Endothelial cell of umbilical vein (primary cell): ENCODE measurements at regions not wholly inside any gene's neighbourhood (a gene's known extent, or its start where the extent isn't known, plus 50 kb on each side); places are given as distances from the start of the nearest gene placed in this dataset.

Experiments
- BruUV-seq: library from RNA; stranded (reverse); fragments of 400-500 nt; replicated peaks from 2 replicates; lab custom pipeline; 2021; lab: Mats Ljungman, UMichigan
- CTCF ChIA-PET: fragments of 300-600, 350-600 bp; sonication (Branson Sonifier 250); formaldehyde crosslinking; loops from one replicate; lab custom pipeline; 2021; ENCODE audit warnings: antibody characterized with exemption, inconsistent platforms; lab: Charles Lee
- POLR2A ChIA-PET: fragments of 300-600, 350-600 bp; sonication (Branson Sonifier 250); formaldehyde crosslinking; loops from one replicate; lab custom pipeline; 2021; ENCODE audit warnings: antibody characterized with exemption, inconsistent platforms; lab: Charles Lee
- DNase-seq: peaks from one replicate; pipeline ENCODE4 v3.0.0-alpha.2; 2011; ENCODE audit warnings: low read depth, low spot score
- FAIRE-seq: peaks from 2 replicates; lab custom pipeline; 2011; peaks lifted over from hg19 to GRCh38; lab: Jason Lieb, UNC
- H2AFZ ChIP-seq: 2 replicates; pipeline ENCODE4 v1.6.0; 2012; ENCODE audit warnings: low read depth, low read length, control low read depth, inconsistent platforms
- H3K27ac ChIP-seq: 2 replicates; pipeline ENCODE4 v1.5.1; 2011; ENCODE audit warnings: low read depth, mild to moderate bottlenecking, control low read depth, low read length, moderate library complexity; ENCODE audit not compliant: insufficient read depth
- H3K27me3 ChIP-seq, 2 experiments: 2 replicates each; pipeline versions ENCODE4 v1.6.0 to v1.6.1; 2011; ENCODE audit warnings: low read length in 2 of 2, mixed read lengths in 1 of 2; ENCODE audit not compliant: control insufficient read depth in 2 of 2, insufficient read depth in 2 of 2
- H3K36me3 ChIP-seq, 2 experiments: 2 replicates in 1 of 2; 3 replicates in 1 of 2; pipeline ENCODE4 v1.5.1; 2011; ENCODE audit warnings: low read length in 2 of 2, mild to moderate bottlenecking in 1 of 2, moderate library complexity in 1 of 2; ENCODE audit not compliant: control insufficient read depth in 2 of 2, insufficient read depth in 2 of 2; ENCODE audit errors: extremely low read depth in 1 of 2
- H3K4me1 ChIP-seq: 3 replicates; pipeline ENCODE4 v1.5.1; 2011; ENCODE audit warnings: mild to moderate bottlenecking, low read length; ENCODE audit not compliant: control insufficient read depth, insufficient read depth; ENCODE audit errors: extremely low read depth
- H3K4me2 ChIP-seq: 2 replicates; pipeline ENCODE4 v1.6.1; 2011; ENCODE audit warnings: low read length, control low read depth, mixed read lengths; ENCODE audit not compliant: insufficient read depth
- H3K4me3 ChIP-seq, 3 experiments: fragments of 200-600 bp in 1 of 3; sonication (generic), shearing (Covaris generic) in 1 of 3; replicated peaks in 1 of 3; 2 replicates each; pipeline ENCODE4 v1.5.1; 2011 to 2016; ENCODE audit warnings: control low read depth in 3 of 3, low read length in 3 of 3, mild to moderate bottlenecking in 2 of 3, inconsistent platforms in 1 of 3, low read depth in 1 of 3, moderate library complexity in 1 of 3; ENCODE audit not compliant: insufficient read depth in 1 of 3
- H3K79me2 ChIP-seq: 2 replicates; pipeline ENCODE4 v1.6.0; 2012; ENCODE audit warnings: low read length, inconsistent platforms; ENCODE audit not compliant: control insufficient read depth, insufficient read depth
- H3K9ac ChIP-seq: replicated peaks from 2 replicates; pipeline ENCODE3; 2011; ENCODE audit warnings: low read length, control low read depth; ENCODE audit not compliant: insufficient read depth; ENCODE audit errors: extremely low read depth
- H3K9me1 ChIP-seq: replicated peaks from 3 replicates; pipeline ENCODE4 v1.6.0; 2011; ENCODE audit warnings: mild to moderate bottlenecking, low read length; ENCODE audit not compliant: control insufficient read depth, insufficient read depth; ENCODE audit errors: extremely low read depth
- H3K9me3 ChIP-seq: replicated peaks from 2 replicates; pipeline ENCODE4 v1.5.1; 2012; ENCODE audit warnings: low read length, inconsistent platforms; ENCODE audit not compliant: control insufficient read depth, insufficient read depth
- H4K20me1 ChIP-seq: replicated peaks from 2 replicates; pipeline ENCODE3; 2011; ENCODE audit warnings: mild to moderate bottlenecking, low read length; ENCODE audit not compliant: control insufficient read depth, insufficient read depth; ENCODE audit errors: extremely low read depth
- EZH2 ChIP-seq: IDR thresholded peaks from 2 replicates; pipeline ENCODE4 v1.6.1; 2012; ENCODE audit warnings: borderline replicate concordance, low read depth, mild to moderate bottlenecking, moderate library complexity, low read length, inconsistent platforms; ENCODE audit not compliant: severe bottlenecking
- FOS ChIP-seq: IDR thresholded peaks from 2 replicates; pipeline ENCODE4 v1.6.1; 2011; ENCODE audit warnings: mild to moderate bottlenecking, low read length, moderate library complexity, borderline replicate concordance; ENCODE audit not compliant: insufficient read depth
- GATA2 ChIP-seq: IDR thresholded peaks from 2 replicates; pipeline ENCODE4 v1.7.0; 2011; ENCODE audit warnings: low read depth, mild to moderate bottlenecking, moderate library complexity, mixed read lengths, low read length; ENCODE audit not compliant: insufficient read length, insufficient read depth
- JUN ChIP-seq: IDR thresholded peaks from 2 replicates; pipeline ENCODE4 v1.6.1; 2011; ENCODE audit warnings: borderline replicate concordance, low read depth; ENCODE audit not compliant: insufficient read length, insufficient read depth
- MYC ChIP-seq: IDR thresholded peaks from one replicate; pipeline ENCODE4 v1.6.1; 2011; ENCODE audit warnings: mild to moderate bottlenecking, low read depth, low read length
- POLR2A ChIP-seq: IDR thresholded peaks from 2 replicates; pipeline ENCODE4 v1.6.1; 2012; ENCODE audit warnings: low read depth, mild to moderate bottlenecking, control low read depth, low read length
- POLR2AphosphoS5 ChIP-seq: IDR thresholded peaks from 2 replicates; pipeline ENCODE4 v1.6.1; 2012; ENCODE audit warnings: low read depth, mild to moderate bottlenecking, control low read depth, low read length, moderate library complexity; ENCODE audit not compliant: insufficient read depth
- dilution Hi-C: fragments of 300-500 bp; cut with MboI; formaldehyde crosslinking; loops from one replicate; pipeline ENCODE4 v1.15.0; 2019; ENCODE audit warnings: low sequenced_read_pairs; ENCODE audit not compliant: extremely low pct_ligation_motif_present
- intact Hi-C: fragments of 100-400 bp; cut with micrococcal nuclease; formaldehyde crosslinking; loops from one replicate; pipeline ENCODE4 v1.10.0; 2022
- TF ChIP-seq, protein P1 (sequence below), 2 donors: IDR thresholded peaks; 1 replicate in 1 of 2; 2 replicates in 1 of 2; pipeline ENCODE4 v1.5.1; 2011; ENCODE audit warnings: low read length in 2 of 2, mild to moderate bottlenecking in 2 of 2, moderate library complexity in 2 of 2, control low read depth in 1 of 2, inconsistent platforms in 1 of 2, low read depth in 1 of 2; ENCODE audit not compliant: insufficient read depth in 1 of 2; ENCODE audit errors: extremely low read depth in 1 of 2
- TF ChIP-seq, protein P2 (sequence below): IDR thresholded peaks from 2 replicates; pipeline ENCODE4 v1.6.1; 2011; ENCODE audit not compliant: insufficient read depth, insufficient read length

GRCh38 chr1:30479575-30479974, 243.8 kb downstream of the MATN1 start:
- CTCF ChIA-PET, result no interaction called here
- no peak overlapping the region for H3K4me2 ChIP-seq

DNA sequence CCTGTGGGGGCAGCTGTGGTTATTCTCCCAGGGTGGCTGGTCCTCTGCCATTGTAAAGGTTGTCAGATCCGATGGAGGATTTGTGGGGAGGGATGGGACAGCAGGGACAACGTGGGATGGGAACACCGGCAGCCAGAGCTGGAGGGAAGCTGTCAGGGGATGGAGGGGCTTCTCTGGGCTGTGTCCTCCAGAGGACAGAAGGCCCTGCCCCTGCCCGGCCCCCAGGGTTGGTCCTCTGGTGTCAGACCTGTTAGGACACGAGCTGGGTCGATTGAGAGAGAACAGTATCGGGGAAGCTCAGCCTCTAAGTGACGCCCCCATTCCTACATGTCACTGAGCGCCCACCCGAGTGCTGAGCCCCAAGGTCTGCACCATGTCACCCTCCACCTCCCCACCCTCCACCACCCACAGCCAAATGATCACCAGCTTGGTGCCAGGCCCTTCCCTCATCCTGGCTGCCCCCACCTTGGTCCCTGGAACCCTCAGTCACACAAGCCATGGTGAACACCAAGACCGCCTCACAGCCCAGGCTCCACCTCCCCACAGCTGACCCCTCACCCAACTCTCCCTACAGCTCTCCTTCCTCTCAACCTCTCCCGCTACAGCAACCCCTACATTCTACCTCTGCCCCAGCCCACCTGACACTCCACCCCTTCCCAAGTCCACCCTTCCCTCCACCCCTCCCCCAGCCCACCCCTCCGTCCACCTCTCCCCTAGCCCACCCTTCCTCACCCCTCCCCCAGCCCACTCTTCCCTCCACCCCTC, 244.4 kb downstream of the MATN1 start:
- Histone ChIP-seq H3K27me3 (no peaks in the 10 kb centered on the region), H4K20me1 (no peaks in the 10 kb centered on the region), H3K9ac (no peak overlapping the region), H3K36me3 (no peaks in the 10 kb centered on the region), H3K79me2 (no peaks in the 10 kb centered on the region), H3K4me1 (no peaks in the 10 kb centered on the region), H3K4me3 (no peak overlapping the region), H3K4me2 (no peak overlapping the region), H2AFZ (no peak overlapping the region), H3K27ac (no peak overlapping the region), H3K9me1 (no peaks in the 10 kb centered on the region), H3K9me3 (no peaks in the 10 kb centered on the region)
- intact Hi-C loops, result no loop called here
- dilution Hi-C loops, result no loop called here
- TF ChIP-seq GATA2 (no peak), JUN (no peak), POLR2AphosphoS5 (no peak), EZH2 (no peak), MYC (no peak), FOS (no peak), POLR2A (no peak)
- TF ChIP-seq, protein P1, sequence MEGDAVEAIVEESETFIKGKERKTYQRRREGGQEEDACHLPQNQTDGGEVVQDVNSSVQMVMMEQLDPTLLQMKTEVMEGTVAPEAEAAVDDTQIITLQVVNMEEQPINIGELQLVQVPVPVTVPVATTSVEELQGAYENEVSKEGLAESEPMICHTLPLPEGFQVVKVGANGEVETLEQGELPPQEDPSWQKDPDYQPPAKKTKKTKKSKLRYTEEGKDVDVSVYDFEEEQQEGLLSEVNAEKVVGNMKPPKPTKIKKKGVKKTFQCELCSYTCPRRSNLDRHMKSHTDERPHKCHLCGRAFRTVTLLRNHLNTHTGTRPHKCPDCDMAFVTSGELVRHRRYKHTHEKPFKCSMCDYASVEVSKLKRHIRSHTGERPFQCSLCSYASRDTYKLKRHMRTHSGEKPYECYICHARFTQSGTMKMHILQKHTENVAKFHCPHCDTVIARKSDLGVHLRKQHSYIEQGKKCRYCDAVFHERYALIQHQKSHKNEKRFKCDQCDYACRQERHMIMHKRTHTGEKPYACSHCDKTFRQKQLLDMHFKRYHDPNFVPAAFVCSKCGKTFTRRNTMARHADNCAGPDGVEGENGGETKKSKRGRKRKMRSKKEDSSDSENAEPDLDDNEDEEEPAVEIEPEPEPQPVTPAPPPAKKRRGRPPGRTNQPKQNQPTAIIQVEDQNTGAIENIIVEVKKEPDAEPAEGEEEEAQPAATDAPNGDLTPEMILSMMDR (IDR thresholded peaks at IDR 0.05; ENCODE audit: extremely low read depth in 1 of 2, insufficient read depth in 1 of 2, low read depth in 1 of 2, low read length in 2 of 2), result no peak
- TF ChIP-seq, protein P2, sequence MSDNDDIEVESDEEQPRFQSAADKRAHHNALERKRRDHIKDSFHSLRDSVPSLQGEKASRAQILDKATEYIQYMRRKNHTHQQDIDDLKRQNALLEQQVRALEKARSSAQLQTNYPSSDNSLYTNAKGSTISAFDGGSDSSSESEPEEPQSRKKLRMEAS, result no peak
- POLR2A ChIA-PET, result no interaction called here
- no TSS peak for BruUV-seq
- FAIRE-seq (no peak), DNase-seq (no peak)
- CTCF ChIA-PET, result no interaction called here

More at GRCh38 chr1:30479575-30479974, 243.8 kb downstream of the MATN1 start:
- Histone ChIP-seq H3K4me3 (no peak overlapping the region), H3K36me3 (no peaks in the 10 kb centered on the region), H3K27ac (no peak overlapping the region), H3K9ac (no peak overlapping the region), H4K20me1 (no peaks in the 10 kb centered on the region), H3K4me1 (no peaks in the 10 kb centered on the region), H3K27me3 (no peaks in the 10 kb centered on the region), H3K9me1 (no peaks in the 10 kb centered on the region), H2AFZ (no peak overlapping the region), H3K9me3 (no peaks in the 10 kb centered on the region), H3K79me2 (no peaks in the 10 kb centered on the region)
- DNase-seq (no peak), FAIRE-seq (no peak)
- dilution Hi-C loops, result no loop called here
- BruUV-seq, result no TSS peak
- POLR2A ChIA-PET, result no interaction called here
- no peak for TF ChIP-seq JUN
- intact Hi-C loops, result no loop called here
